Right atrium auricular region (tissue), 2 donors: ENCODE measurements at regions not wholly inside any gene's neighbourhood (a gene's known extent, or its start where the extent isn't known, plus 50 kb on each side); places are given as distances from the start of the nearest gene placed in this dataset.
"Not testable (repeated sequence)": the region's sequence is repeated elsewhere in the genome, so short reads cannot be mapped to it uniquely, and the experiment has no call there.

Source experiments
- DNase-seq: peaks from one replicate; pipeline ENCODE4 v3.0.0-alpha.2; 2019; ENCODE audit warnings: low spot score
- H3K27ac ChIP-seq, 2 donors: fragments of 200-600 bp; sonication (generic); 1 replicate in 1 of 2; 2 replicates in 1 of 2; pipeline ENCODE4 v1.5.1; 2016 to 2019
- H3K27me3 ChIP-seq, 2 donors: fragments of 200-600 bp; sonication (generic); one replicate each; pipeline versions ENCODE4 v1.5.1 to v1.6.0; 2017 to 2019
- H3K36me3 ChIP-seq: fragments of 200-600 bp; sonication (generic); one replicate; pipeline ENCODE4 v1.5.1; 2016
- H3K4me1 ChIP-seq, 2 donors: fragments of 200-600 bp; sonication (generic); one replicate each; pipeline versions ENCODE4 v1.5.1 to v1.6.0; 2017 to 2019
- H3K4me3 ChIP-seq, 2 donors: fragments of 200-600 bp; sonication (generic); 1 replicate in 1 of 2; 2 replicates in 1 of 2; pipeline ENCODE4 v1.5.1; 2017 to 2019; ENCODE audit warnings: mild to moderate bottlenecking in 1 of 2, moderate library complexity in 1 of 2
- H3K9me3 ChIP-seq, 2 donors: fragments of 200-600 bp; sonication (generic); one replicate each; pipeline ENCODE4 v1.5.1; 2019
- CTCF ChIP-seq, 2 donors: fragments of 200-600 bp; sonication (generic); IDR thresholded peaks; one replicate each; pipeline ENCODE4 v1.5.1; 2019; ENCODE audit warnings: antibody characterized with exemption in 2 of 2

DNA sequence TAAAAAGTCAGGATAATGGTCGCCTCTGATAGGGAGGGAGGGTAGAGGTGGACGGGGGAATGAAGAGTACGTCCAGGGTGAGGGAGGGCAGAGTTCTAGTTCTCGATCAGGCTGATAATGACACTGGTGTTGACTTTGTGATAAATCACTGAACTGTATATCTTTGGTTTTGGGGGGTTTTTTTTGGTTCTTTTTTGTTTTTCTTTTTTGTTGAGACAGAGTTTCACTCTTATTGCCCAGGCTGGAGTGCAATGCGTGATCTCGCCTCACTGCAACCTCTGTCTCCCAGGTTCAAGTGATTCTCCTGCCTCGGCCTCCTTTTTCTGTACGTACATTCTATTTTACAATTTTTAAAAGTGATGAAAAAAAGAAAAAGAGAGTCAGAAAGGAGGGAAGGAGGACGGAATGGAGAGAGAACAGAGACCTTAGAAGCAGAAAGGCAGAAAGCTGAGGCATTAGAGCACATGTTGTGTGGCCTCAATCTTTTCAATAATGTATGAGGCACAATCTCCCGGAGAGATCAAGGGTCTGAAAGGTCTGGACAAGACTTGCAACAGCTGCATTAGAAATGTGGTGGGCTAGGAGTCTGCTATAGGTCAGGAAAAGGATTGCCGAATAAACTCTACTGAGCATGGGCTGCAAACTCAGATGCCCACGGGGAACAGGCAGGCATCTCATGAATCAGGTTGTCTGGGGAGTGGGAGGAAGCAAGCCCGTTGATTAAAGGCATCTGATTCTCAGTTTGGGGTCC, 174.8 kb downstream of the TOMM20 start:
- Histone ChIP-seq H3K9me3 (no peaks in the 10 kb centered on the region), H3K27me3 (no peaks in the 10 kb centered on the region), H3K36me3 (no peaks in the 10 kb centered on the region), H3K4me3 (no peak overlapping the region), H3K27ac (no peak overlapping the region), H3K4me1 (peaks cover 0 to 35% of the 10 kb centered on the region in 2 donors)
- no peak for TF ChIP-seq CTCF (IDR thresholded peaks at IDR 0.05)
- no peak for DNase-seq

GRCh38 chr1:234950598-234950997, 178.0 kb downstream of the TOMM20 start:
- Histone ChIP-seq H3K27ac (no peak overlapping the region), H3K27me3 (no peaks in the 10 kb centered on the region), H3K4me3 (no peak overlapping the region), H3K4me1 (peaks cover 0 to 13% of the 10 kb centered on the region in 2 donors), H3K36me3 (no peaks in the 10 kb centered on the region), H3K9me3 (no peaks in the 10 kb centered on the region)
- TF ChIP-seq CTCF (IDR thresholded peaks at IDR 0.05): no peak
- no peak for DNase-seq

- H3K27me3 ChIP-seq, H3K9me3 ChIP-seq, H3K4me3 ChIP-seq, H3K4me1 ChIP-seq, DNase-seq, H3K27ac ChIP-seq, H3K36me3 ChIP-seq: not testable (repeated sequence)
These were observed 179.1 kb downstream of the TOMM20 start for GRCh38 chr1:234949528-234949927.

DNA sequence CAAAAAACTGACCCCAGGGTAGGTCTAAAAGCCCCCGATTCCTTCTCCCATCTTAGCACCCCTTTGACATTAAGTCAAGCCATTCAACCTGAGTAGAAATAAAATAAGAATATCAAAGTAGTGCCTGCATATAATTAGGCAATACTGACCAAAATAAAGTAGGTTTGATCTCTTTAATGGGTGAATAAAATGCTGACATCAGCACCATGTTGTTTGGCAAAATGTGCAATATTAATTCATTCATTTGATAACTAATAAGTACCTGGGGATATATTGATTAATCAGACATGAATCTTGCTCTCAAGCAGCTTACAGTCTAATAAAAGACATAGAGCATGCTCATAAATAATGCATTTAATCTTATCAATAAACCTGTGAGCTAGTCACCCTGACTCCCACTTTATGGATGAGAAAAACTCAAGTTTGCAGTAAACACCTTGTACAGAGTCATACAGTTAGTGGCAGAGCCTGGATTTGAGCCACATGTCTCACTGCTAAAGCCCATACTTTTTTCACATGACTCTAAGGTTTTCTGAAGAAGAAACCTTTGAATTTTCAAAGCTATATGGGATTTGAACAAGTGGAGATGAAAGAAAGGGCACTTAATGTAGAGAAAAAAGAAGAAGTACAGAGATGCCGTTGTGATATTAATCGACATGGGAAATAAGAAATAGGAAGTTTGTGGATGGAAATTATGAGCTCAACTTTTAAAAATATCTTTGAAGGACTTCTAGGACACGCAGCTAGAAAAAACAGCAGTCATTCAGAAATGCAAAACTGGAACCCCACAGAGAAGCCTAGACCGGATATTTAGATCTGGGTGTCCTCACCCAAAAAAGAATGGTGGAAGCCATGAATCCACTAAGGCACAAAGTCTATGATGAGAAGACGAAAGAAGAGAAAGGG, 183.9 kb downstream of the TOMM20 start:
- TF ChIP-seq CTCF (IDR thresholded peaks at IDR 0.05): no peak
- no peak for DNase-seq
- Histone ChIP-seq H3K4me1 (peaks cover 0 to 10% of the 10 kb centered on the region in 2 donors), H3K27ac (no peak overlapping the region), H3K36me3 (no peaks in the 10 kb centered on the region), H3K4me3 (no peak overlapping the region), H3K27me3 (no peaks in the 10 kb centered on the region), H3K9me3 (no peaks in the 10 kb centered on the region)

DNA sequence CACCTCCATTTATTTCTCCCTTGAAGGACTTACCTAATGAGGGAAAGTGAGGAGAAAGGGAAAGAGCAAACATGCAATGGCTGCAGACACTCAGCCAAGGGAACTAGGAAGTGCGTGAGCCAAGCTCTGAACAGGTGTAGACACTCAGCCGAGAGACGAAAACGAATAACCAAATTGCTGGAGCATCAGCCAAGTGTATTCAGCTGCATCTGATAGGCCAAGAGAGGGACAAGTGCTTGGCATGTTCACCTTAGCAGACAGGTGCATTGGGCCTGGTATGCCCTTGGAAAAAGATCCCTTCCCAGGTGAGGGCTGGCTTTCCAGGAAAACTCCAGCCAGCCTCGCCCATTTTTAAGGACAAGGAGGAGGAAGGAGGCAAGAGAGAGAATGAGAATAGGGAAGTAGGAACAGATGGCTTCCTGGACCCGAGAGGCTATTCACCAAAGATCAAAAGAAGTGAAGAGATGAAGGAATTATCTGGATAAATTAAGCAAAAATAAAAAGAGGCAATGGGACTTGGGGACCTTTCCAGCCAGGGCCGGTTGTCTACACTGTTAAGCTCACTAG, 184.7 kb downstream of the TOMM20 start:
- Histone ChIP-seq H3K27ac (no peak overlapping the region), H3K4me3 (no peak overlapping the region), H3K36me3 (no peaks in the 10 kb centered on the region), H3K4me1 (peaks cover 0 to 10% of the 10 kb centered on the region in 2 donors), H3K9me3 (no peaks in the 10 kb centered on the region), H3K27me3 (no peaks in the 10 kb centered on the region)
- DNase-seq: no peak
- TF ChIP-seq CTCF (IDR thresholded peaks at IDR 0.05): no peak
